ENCODE measurements at regions not wholly inside any gene's neighbourhood (a gene's known extent, or its start where the extent isn't known, plus 50 kb on each side); places are given as distances from the start of the nearest gene placed in this dataset.

DNA sequence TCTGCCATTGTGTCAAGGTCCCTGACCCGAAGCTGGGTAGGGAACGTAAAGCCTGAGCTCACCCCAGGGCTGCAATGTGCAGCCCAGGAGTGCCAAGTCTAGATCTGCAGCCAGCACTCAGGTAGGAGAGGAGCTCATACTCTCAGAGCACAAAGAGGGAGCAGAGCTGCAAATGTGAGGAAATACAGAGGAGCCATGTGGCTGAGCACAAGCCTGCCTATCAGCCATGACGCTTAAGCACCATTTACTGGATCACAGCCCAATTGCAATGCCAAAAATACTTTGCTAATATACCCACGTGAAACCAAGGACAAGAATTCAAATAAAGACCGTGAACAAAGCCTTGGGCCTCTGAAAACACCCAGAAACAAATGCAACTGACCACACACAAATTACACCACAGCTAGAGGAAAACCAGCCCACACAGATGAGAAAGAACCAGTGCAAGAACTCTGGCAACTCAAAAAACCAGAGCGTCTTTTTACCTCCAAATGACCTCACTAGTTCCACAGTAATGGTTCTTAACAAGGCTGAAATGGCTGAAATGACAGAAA is 69.0 kb upstream of the HPF1 start:
- H3K9ac ChIP-seq (ENCODE audit: insufficient read depth, low read length) = no peak overlapping the region
- DNase-seq (ENCODE audit: low read depth in 2 of 2) = no peak
- H3K27ac ChIP-seq (ENCODE audit: insufficient read depth, low read length) = no peak overlapping the region
- no peak overlapping the region for H2AFZ ChIP-seq (ENCODE audit: low read length)
- no peak overlapping the region for H3K4me3 ChIP-seq (replicated peaks in 1 of 4; ENCODE audit: control extremely low read depth in 1 of 4, insufficient read depth in 1 of 4, low read depth in 3 of 4, low read length in 4 of 4)
- no peaks in the 10 kb centered on the region for H3K79me2 ChIP-seq (ENCODE audit: control insufficient read depth, insufficient read depth, low read length)
- TF ChIP-seq EZH2 (IDR thresholded peaks at IDR 0.05; ENCODE audit: low read length, missing control alignments) = no peak
- TF ChIP-seq, protein P1, sequence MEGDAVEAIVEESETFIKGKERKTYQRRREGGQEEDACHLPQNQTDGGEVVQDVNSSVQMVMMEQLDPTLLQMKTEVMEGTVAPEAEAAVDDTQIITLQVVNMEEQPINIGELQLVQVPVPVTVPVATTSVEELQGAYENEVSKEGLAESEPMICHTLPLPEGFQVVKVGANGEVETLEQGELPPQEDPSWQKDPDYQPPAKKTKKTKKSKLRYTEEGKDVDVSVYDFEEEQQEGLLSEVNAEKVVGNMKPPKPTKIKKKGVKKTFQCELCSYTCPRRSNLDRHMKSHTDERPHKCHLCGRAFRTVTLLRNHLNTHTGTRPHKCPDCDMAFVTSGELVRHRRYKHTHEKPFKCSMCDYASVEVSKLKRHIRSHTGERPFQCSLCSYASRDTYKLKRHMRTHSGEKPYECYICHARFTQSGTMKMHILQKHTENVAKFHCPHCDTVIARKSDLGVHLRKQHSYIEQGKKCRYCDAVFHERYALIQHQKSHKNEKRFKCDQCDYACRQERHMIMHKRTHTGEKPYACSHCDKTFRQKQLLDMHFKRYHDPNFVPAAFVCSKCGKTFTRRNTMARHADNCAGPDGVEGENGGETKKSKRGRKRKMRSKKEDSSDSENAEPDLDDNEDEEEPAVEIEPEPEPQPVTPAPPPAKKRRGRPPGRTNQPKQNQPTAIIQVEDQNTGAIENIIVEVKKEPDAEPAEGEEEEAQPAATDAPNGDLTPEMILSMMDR (conservative IDR thresholded peaks at IDR 0.05 in 1 of 2, IDR thresholded peaks at IDR 0.05 in 1 of 2; ENCODE audit: low read depth in 1 of 2, low read length in 2 of 2) = no peak
- no peaks in the 10 kb centered on the region for H3K4me1 ChIP-seq (ENCODE audit: control insufficient read depth, extremely low read depth, insufficient read depth, low read length)
- no peaks in the 10 kb centered on the region for H3K36me3 ChIP-seq (ENCODE audit: control insufficient read depth, insufficient read depth, low read length)
- no peaks in the 10 kb centered on the region for H3K27me3 ChIP-seq (ENCODE audit: control insufficient read depth, insufficient read depth, low read length)
- no peaks in the 10 kb centered on the region for H4K20me1 ChIP-seq (ENCODE audit: control insufficient read depth, extremely low read depth, insufficient read depth, low read length)
- H3K9me3 ChIP-seq (ENCODE audit: control insufficient read depth, insufficient read depth, low read depth, low read length) = no peaks in the 10 kb centered on the region
- H3K4me2 ChIP-seq (ENCODE audit: extremely low read depth, insufficient read depth, low read length) = no peak overlapping the region

DNA sequence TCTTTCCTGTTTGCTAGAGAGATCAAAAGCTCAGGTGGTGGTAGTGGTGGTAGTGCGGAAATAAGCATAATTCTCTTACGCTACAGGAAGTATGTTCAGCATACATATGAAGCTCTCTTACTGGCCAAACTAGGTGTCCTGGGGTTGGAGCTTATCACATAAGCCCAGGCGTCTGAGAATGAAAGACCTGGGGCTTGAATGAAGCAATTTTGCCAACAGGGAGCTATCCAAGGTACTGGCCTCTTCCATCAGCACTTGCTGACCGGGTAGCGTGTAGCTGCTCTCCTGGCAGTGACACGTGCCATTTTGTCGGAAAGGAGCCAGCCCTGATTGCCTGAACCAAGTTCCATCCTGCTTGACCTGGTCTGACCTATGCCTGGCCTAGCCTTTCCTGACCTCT is 65.9 kb upstream of the HPF1 start:
- Histone ChIP-seq H3K27me3 (ENCODE audit: control insufficient read depth, insufficient read depth, low read length) (no peaks in the 10 kb centered on the region), H3K9ac (ENCODE audit: insufficient read depth, low read length) (no peak overlapping the region), H3K36me3 (ENCODE audit: control insufficient read depth, insufficient read depth, low read length) (no peaks in the 10 kb centered on the region), H3K27ac (ENCODE audit: insufficient read depth, low read length) (no peak overlapping the region), H3K9me3 (ENCODE audit: control insufficient read depth, insufficient read depth, low read depth, low read length) (no peaks in the 10 kb centered on the region), H3K4me1 (ENCODE audit: control insufficient read depth, extremely low read depth, insufficient read depth, low read length) (no peaks in the 10 kb centered on the region), H4K20me1 (ENCODE audit: control insufficient read depth, extremely low read depth, insufficient read depth, low read length) (no peaks in the 10 kb centered on the region), H3K4me3 (replicated peaks in 1 of 4; ENCODE audit: control extremely low read depth in 1 of 4, insufficient read depth in 1 of 4, low read depth in 3 of 4, low read length in 4 of 4) (no peak overlapping the region), H3K4me2 (ENCODE audit: extremely low read depth, insufficient read depth, low read length) (no peak overlapping the region), H3K79me2 (ENCODE audit: control insufficient read depth, insufficient read depth, low read length) (no peaks in the 10 kb centered on the region), H2AFZ (ENCODE audit: low read length) (no peak overlapping the region)
- DNase-seq (ENCODE audit: low read depth in 2 of 2) = peak; percentile 54 to 64
- TF ChIP-seq, protein P1 (conservative IDR thresholded peaks at IDR 0.05 in 1 of 2, IDR thresholded peaks at IDR 0.05 in 1 of 2; ENCODE audit: low read depth in 1 of 2, low read length in 2 of 2) = no peak
- no peak for TF ChIP-seq EZH2 (IDR thresholded peaks at IDR 0.05; ENCODE audit: low read length, missing control alignments)

DNA sequence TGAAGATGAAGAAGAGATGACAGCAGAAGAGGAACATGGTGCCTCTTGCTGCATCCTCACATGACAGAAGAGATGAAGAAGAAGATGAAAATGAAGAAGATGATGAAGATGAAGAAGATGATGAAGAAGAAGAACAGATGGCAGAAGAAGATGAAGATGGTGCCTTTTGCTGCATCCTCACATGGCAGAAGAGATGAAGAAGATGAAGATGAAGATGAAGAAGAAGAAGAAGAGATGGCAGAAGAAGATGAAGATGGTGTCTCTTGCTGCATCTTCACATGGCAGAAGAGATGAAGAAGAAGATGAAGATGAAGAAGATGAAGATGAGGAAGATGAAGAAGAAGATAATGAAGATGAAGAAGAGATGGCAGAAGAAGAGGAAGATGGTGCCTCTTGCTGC is 63.7 kb upstream of the HPF1 start:
- Histone ChIP-seq H3K9ac (ENCODE audit: insufficient read depth, low read length) (no peak overlapping the region), H3K4me2 (ENCODE audit: extremely low read depth, insufficient read depth, low read length) (no peak overlapping the region), H4K20me1 (ENCODE audit: control insufficient read depth, extremely low read depth, insufficient read depth, low read length) (no peaks in the 10 kb centered on the region), H3K27ac (ENCODE audit: insufficient read depth, low read length) (no peak overlapping the region), H3K27me3 (ENCODE audit: control insufficient read depth, insufficient read depth, low read length) (no peaks in the 10 kb centered on the region), H3K79me2 (ENCODE audit: control insufficient read depth, insufficient read depth, low read length) (no peaks in the 10 kb centered on the region), H3K4me3 (replicated peaks in 1 of 4; ENCODE audit: control extremely low read depth in 1 of 4, insufficient read depth in 1 of 4, low read depth in 3 of 4, low read length in 4 of 4) (no peak overlapping the region), H3K9me3 (ENCODE audit: control insufficient read depth, insufficient read depth, low read depth, low read length) (no peaks in the 10 kb centered on the region), H2AFZ (ENCODE audit: low read length) (no peak overlapping the region), H3K36me3 (ENCODE audit: control insufficient read depth, insufficient read depth, low read length) (no peaks in the 10 kb centered on the region), H3K4me1 (ENCODE audit: control insufficient read depth, extremely low read depth, insufficient read depth, low read length) (no peaks in the 10 kb centered on the region)
- no peak for DNase-seq (ENCODE audit: low read depth in 2 of 2)
- TF ChIP-seq, protein P1 (conservative IDR thresholded peaks at IDR 0.05 in 1 of 2, IDR thresholded peaks at IDR 0.05 in 1 of 2; ENCODE audit: low read depth in 1 of 2, low read length in 2 of 2) = no peak
- no peak for TF ChIP-seq EZH2 (IDR thresholded peaks at IDR 0.05; ENCODE audit: low read length, missing control alignments)

Measured in fibroblast of lung (primary cell).